IMR-90 (cell line): ENCODE measurements at regions not wholly inside any gene's neighbourhood (a gene's known extent, or its start where the extent isn't known, plus 50 kb on each side); places are given as distances from the start of the nearest gene placed in this dataset.

Source experiments
- ATAC-seq: fragments of 200-7000 bp; cut with Tn5 transposase; 2 replicates; pipeline ENCODE4 v1.9.1; 2020; ENCODE audit warnings: low read depth, mild to moderate bottlenecking, moderate library complexity
- BruUV-seq: library from RNA; stranded (reverse); fragments of 400-500 nt; replicated peaks from 2 replicates; lab custom pipeline; 2021; lab: Mats Ljungman, UMichigan
- CTCF ChIA-PET: fragments of 300-600 bp; formaldehyde crosslinking; extraction: SDS; loops from one replicate; lab custom pipeline; 2021; ENCODE audit warnings: antibody characterized with exemption; lab: Yijun Ruan, JAX
- POLR2A ChIA-PET: fragments of 300-600 bp; sonication (Branson Sonifier 250); formaldehyde crosslinking; loops from one replicate; lab custom pipeline; 2022; ENCODE audit warnings: antibody characterized with exemption; ENCODE audit not compliant: unreplicated experiment; lab: Charles Lee
- DNase-seq: peaks from one replicate; pipeline ENCODE4 v3.0.0; 2013
- H2AFZ ChIP-seq: replicated peaks from 2 replicates; pipeline ENCODE3; 2013; ENCODE audit warnings: low read length, mild to moderate bottlenecking; ENCODE audit not compliant: poor library complexity
- H2AK5ac ChIP-seq: 2 replicates; pipeline ENCODE4 v1.6.1; 2013; ENCODE audit warnings: low read depth, low read length, inconsistent platforms
- H2AK9ac ChIP-seq: replicated peaks from 2 replicates; pipeline ENCODE3; 2013; ENCODE audit warnings: mild to moderate bottlenecking, low read depth, low read length, moderate library complexity; ENCODE audit not compliant: poor library complexity
- H2BK120ac ChIP-seq: 2 replicates; pipeline ENCODE4 v1.6.1; 2013; ENCODE audit warnings: low read depth, low read length, inconsistent platforms
- H2BK15ac ChIP-seq: 3 replicates; pipeline ENCODE4 v1.6.1; 2013; ENCODE audit warnings: low read depth, low read length, inconsistent platforms
- H2BK20ac ChIP-seq: 2 replicates; pipeline ENCODE4 v1.6.1; 2013; ENCODE audit warnings: low read depth, mild to moderate bottlenecking, inconsistent platforms, low read length, moderate library complexity
- H2BK5ac ChIP-seq: 2 replicates; pipeline ENCODE4 v1.6.1; 2013; ENCODE audit warnings: mild to moderate bottlenecking, low read depth, low read length, inconsistent platforms; ENCODE audit not compliant: poor library complexity, severe bottlenecking
- H3K14ac ChIP-seq: replicated peaks from 2 replicates; pipeline ENCODE4 v1.6.1; 2013; ENCODE audit warnings: low read depth, low read length, inconsistent platforms
- H3K18ac ChIP-seq: 2 replicates; pipeline ENCODE4 v1.6.1; 2013; ENCODE audit warnings: low read depth, low read length, control low read depth
- H3K23ac ChIP-seq: 2 replicates; pipeline ENCODE4 v1.6.1; 2013; ENCODE audit warnings: low read depth, low read length, inconsistent platforms
- H3K27ac ChIP-seq: 2 replicates; pipeline ENCODE4 v1.5.1; 2013; ENCODE audit warnings: mild to moderate bottlenecking, control low read depth, low read length; ENCODE audit not compliant: insufficient read depth
- H3K27me3 ChIP-seq: 2 replicates; pipeline ENCODE4 v1.6.1; 2013; ENCODE audit warnings: low read length; ENCODE audit not compliant: control insufficient read depth, insufficient read depth
- H3K36me3 ChIP-seq: 2 replicates; pipeline ENCODE4 v1.6.1; 2013; ENCODE audit warnings: low read length, mixed read lengths; ENCODE audit not compliant: control insufficient read depth, insufficient read depth
- H3K4ac ChIP-seq: 2 replicates; pipeline ENCODE4 v1.6.1; 2013; ENCODE audit warnings: low read depth, low read length, inconsistent platforms
- H3K4me1 ChIP-seq: 2 replicates; pipeline ENCODE4 v1.6.1; 2013; ENCODE audit warnings: low read length, mixed read lengths; ENCODE audit not compliant: control insufficient read depth, insufficient read depth
- H3K4me2 ChIP-seq: 2 replicates; pipeline ENCODE4 v1.6.1; 2013; ENCODE audit warnings: low read depth, mild to moderate bottlenecking, control low read depth, low read length, moderate library complexity
- H3K4me3 ChIP-seq: 2 replicates; pipeline ENCODE4 v1.5.1; 2013; ENCODE audit warnings: low read depth, mild to moderate bottlenecking, control low read depth, low read length, moderate library complexity; ENCODE audit not compliant: insufficient read depth
- H3K56ac ChIP-seq: 2 replicates; pipeline ENCODE4 v1.6.1; 2013; ENCODE audit warnings: low read length, inconsistent platforms; ENCODE audit not compliant: insufficient read depth; ENCODE audit errors: extremely low read depth
- H3K79me1 ChIP-seq, 2 experiments: 2 replicates each; pipeline ENCODE4 v1.6.1; 2013; ENCODE audit warnings: low read length in 2 of 2, inconsistent platforms in 1 of 2, low read depth in 1 of 2
- H3K9ac ChIP-seq: 2 replicates; pipeline ENCODE4 v1.6.1; 2013; ENCODE audit warnings: low read depth, low read length, control low read depth
- H3K9me1 ChIP-seq: 2 replicates; pipeline ENCODE4 v1.6.1; 2013; ENCODE audit warnings: low read length, inconsistent platforms; ENCODE audit not compliant: insufficient read depth
- H3K9me3 ChIP-seq: 2 replicates; pipeline ENCODE4 v1.6.1; 2013; ENCODE audit warnings: low read length; ENCODE audit not compliant: control insufficient read depth, insufficient read depth
- H4K20me1 ChIP-seq: 2 replicates; pipeline ENCODE4 v1.6.1; 2013; ENCODE audit warnings: low read length, inconsistent platforms; ENCODE audit not compliant: insufficient read depth
- H4K5ac ChIP-seq: 2 replicates; pipeline ENCODE4 v1.6.1; 2013; ENCODE audit warnings: mild to moderate bottlenecking, low read depth, low read length, control low read depth
- H4K8ac ChIP-seq, 2 experiments: 2 replicates each; pipeline ENCODE4 v1.6.1; 2013; ENCODE audit warnings: low read depth in 2 of 2, low read length in 2 of 2, control low read depth in 1 of 2, inconsistent platforms in 1 of 2
- H4K91ac ChIP-seq: 2 replicates; pipeline ENCODE4 v1.6.1; 2013; ENCODE audit warnings: low read depth, low read length, inconsistent platforms; ENCODE audit not compliant: insufficient read depth
- ELK1 ChIP-seq: fragments of 150-350 bp; IDR thresholded peaks from 2 replicates; pipeline ENCODE4 v1.6.1; 2016; ENCODE audit warnings: low read depth, mild to moderate bottlenecking, low read length, moderate library complexity, borderline replicate concordance
- FOS ChIP-seq: fragments of 150-350 bp; IDR thresholded peaks from 2 replicates; pipeline ENCODE4 v1.6.1; 2016; ENCODE audit warnings: low read depth, low read length
- MAFK ChIP-seq: IDR thresholded peaks from 2 replicates; pipeline ENCODE4 v1.6.1; 2012; ENCODE audit warnings: low read depth, low read length, improper control_type of control experiment
- NFE2L2 ChIP-seq: fragments of 150-350 bp; IDR thresholded peaks from 2 replicates; pipeline ENCODE4 v1.6.1; 2016; ENCODE audit warnings: low read depth, mild to moderate bottlenecking, low read length
- POLR2A ChIP-seq: IDR thresholded peaks from 2 replicates; pipeline ENCODE4 v1.6.1; 2012; ENCODE audit warnings: mild to moderate bottlenecking, low read depth, low read length
- RAD21 ChIP-seq: IDR thresholded peaks from 2 replicates; pipeline ENCODE4 v1.6.1; 2012; ENCODE audit warnings: low read length, improper control_type of control experiment
- RCOR1 ChIP-seq: IDR thresholded peaks from 2 replicates; pipeline ENCODE4 v1.6.1; 2012; ENCODE audit warnings: mild to moderate bottlenecking, low read length, improper control_type of control experiment; ENCODE audit not compliant: insufficient replicate concordance
- RFX5 ChIP-seq: IDR thresholded peaks from 2 replicates; pipeline ENCODE4 v1.8.0; 2012; ENCODE audit warnings: low read depth, mild to moderate bottlenecking, low read length, moderate library complexity
- USF2 ChIP-seq: fragments of 150-350 bp; IDR thresholded peaks from 2 replicates; pipeline ENCODE4 v1.6.1; 2017; ENCODE audit warnings: mild to moderate bottlenecking, antibody characterized with exemption, low read length, low read depth
- WGBS, 2 experiments: methylation state at CpG; one replicate each; pipeline versions ENCODE4 v1.1.5 to v1.1.7; 2013; ENCODE audit warnings: missing lambda C conversion rate in 2 of 2; ENCODE audit not compliant: insufficient read length in 1 of 2; ENCODE audit errors: extremely low coverage in 2 of 2; 5-methylcytosine and 5-hydroxymethylcytosine counted together
- dilution Hi-C: fragments of 300-500 bp; cut with HindIII; formaldehyde crosslinking; loops from one replicate; pipeline ENCODE4 v1.14.3; 2018; ENCODE audit warnings: low sequenced_read_pairs; ENCODE audit not compliant: unreplicated experiment
- in situ Hi-C: fragments of 300-500 bp; cut with MboI; formaldehyde crosslinking; loops from 3 replicates; pipeline ENCODE4 v1.14.3; 2019; ENCODE audit warnings: low sequenced_read_pairs, inconsistent platforms, mixed read lengths
- intact Hi-C: fragments of 100-400 bp; cut with micrococcal nuclease; formaldehyde crosslinking; loops from 2 replicates; pipeline ENCODE4 v1.10.0; 2022

- dilution Hi-C loops = no loop called here
- Histone ChIP-seq H2BK5ac (no peak overlapping the region), H4K20me1 (no peaks in the 10 kb centered on the region), H2BK20ac (no peak overlapping the region), H3K56ac (no peak overlapping the region), H3K9ac (no peak overlapping the region), H3K23ac (no peak overlapping the region), H3K9me1 (no peaks in the 10 kb centered on the region), H3K4me2 (no peak overlapping the region), H2BK120ac (no peak overlapping the region), H3K14ac (no peak overlapping the region), H3K9me3 (no peaks in the 10 kb centered on the region), H4K91ac (no peak overlapping the region), H2BK15ac (no peak overlapping the region), H3K18ac (no peak overlapping the region; the same call in 1 of the 2 replicates), H4K8ac (no peak overlapping the region), H2AFZ (no peak overlapping the region), H3K4me1 (peaks cover 4% of the 10 kb centered on the region; the same call in 1 of the 2 replicates), H3K79me1 (no peaks in the 10 kb centered on the region), H3K27ac (no peak overlapping the region), H2AK5ac (no peak overlapping the region), H4K5ac (no peak overlapping the region), H3K4me3 (no peak overlapping the region), H3K36me3 (no peaks in the 10 kb centered on the region), H3K27me3 (no peaks in the 10 kb centered on the region), H2AK9ac (no peak overlapping the region), H3K4ac (no peak overlapping the region)
- peak; percentile 68 for ATAC-seq
- no peak for TF ChIP-seq POLR2A
- TF ChIP-seq FOS = no peak
- TF ChIP-seq MAFK = no peak
- TF ChIP-seq RFX5 = no peak
- TF ChIP-seq NFE2L2 = no peak
- no peak for TF ChIP-seq RCOR1
- TF ChIP-seq USF2 = no peak
- no peak for TF ChIP-seq ELK1
- no peak for TF ChIP-seq RAD21
- ChIA-PET CTCF (no interaction called here), POLR2A (no interaction called here)
- no TSS peak for BruUV-seq
- DNase-seq = no peak
- intact Hi-C loops = no loop called here
- in situ Hi-C loops = no loop called here
- no CpG with 5 or more reads among the region's 2 CpGs for WGBS, 2 experiments
Observed at GRCh38 chr11:110955776-110956175, 243.5 kb upstream of the ARHGAP20 start.
